ENCODE measurements at regions not wholly inside any gene's neighbourhood (a gene's known extent, or its start where the extent isn't known, plus 50 kb on each side); places are given as distances from the start of the nearest gene placed in this dataset.

- no peak for DNase-seq (ENCODE audit: extremely low spot score, insufficient read length, low read depth)
- no peak for FAIRE-seq
Measured at GRCh38 chr12:98037401-98038140, 477.8 kb upstream of the TMPO start.

- FAIRE-seq (no peak), DNase-seq (ENCODE audit: extremely low spot score, insufficient read length, low read depth) (no peak)
Measured at GRCh38 chr12:98042668-98043067, 472.7 kb upstream of the TMPO start.

GRCh38 chr12:98045395-98045794 is 470.0 kb upstream of the TMPO start:
- no peak for DNase-seq (ENCODE audit: extremely low spot score, insufficient read length, low read depth)
- no peak for FAIRE-seq

- FAIRE-seq (no peak), DNase-seq (ENCODE audit: extremely low spot score, insufficient read length, low read depth) (no peak)
Measured at GRCh38 chr12:98048326-98048725, 467.1 kb upstream of the TMPO start.

GRCh38 chr12:98053202-98053601 is 462.2 kb upstream of the TMPO start:
- FAIRE-seq (no peak), DNase-seq (ENCODE audit: extremely low spot score, insufficient read length, low read depth) (no peak)

GRCh38 chr12:98057701-98058100 is 457.7 kb upstream of the TMPO start:
- no peak for FAIRE-seq
- no peak for DNase-seq (ENCODE audit: extremely low spot score, insufficient read length, low read depth)

- DNase-seq (ENCODE audit: extremely low spot score, insufficient read length, low read depth) (no peak), FAIRE-seq (no peak)
Measured at GRCh38 chr12:98058213-98058612, 457.2 kb upstream of the TMPO start.

- no peak for DNase-seq (ENCODE audit: extremely low spot score, insufficient read length, low read depth)
- FAIRE-seq, result no peak
Measured at GRCh38 chr12:98058838-98059237, 456.6 kb upstream of the TMPO start.

GRCh38 chr12:98059659-98060343 is 455.6 kb upstream of the TMPO start:
- FAIRE-seq, result no peak
- DNase-seq (ENCODE audit: extremely low spot score, insufficient read length, low read depth), result no peak

GRCh38 chr12:98060411-98060810 is 455.0 kb upstream of the TMPO start:
- DNase-seq (ENCODE audit: extremely low spot score, insufficient read length, low read depth) (no peak), FAIRE-seq (no peak)

GRCh38 chr12:98062464-98063245 is 452.7 kb upstream of the TMPO start:
- FAIRE-seq (no peak), DNase-seq (ENCODE audit: extremely low spot score, insufficient read length, low read depth) (no peak)

GRCh38 chr12:98064501-98064900 is 450.9 kb upstream of the TMPO start:
- DNase-seq (ENCODE audit: extremely low spot score, insufficient read length, low read depth), result no peak
- FAIRE-seq, result no peak

GRCh38 chr12:98067795-98068194 is 447.6 kb upstream of the TMPO start:
- FAIRE-seq, result no peak
- no peak for DNase-seq (ENCODE audit: extremely low spot score, insufficient read length, low read depth)

- FAIRE-seq, result no peak
- no peak for DNase-seq (ENCODE audit: extremely low spot score, insufficient read length, low read depth)
Measured at GRCh38 chr12:98073610-98074009, 441.8 kb upstream of the TMPO start.

- DNase-seq (ENCODE audit: extremely low spot score, insufficient read length, low read depth) (no peak), FAIRE-seq (no peak)
Measured at GRCh38 chr12:98074286-98074685, 441.1 kb upstream of the TMPO start.

GRCh38 chr12:98084391-98084790 is 431.0 kb upstream of the TMPO start:
- DNase-seq (ENCODE audit: extremely low spot score, insufficient read length, low read depth), result no peak
- FAIRE-seq, result no peak

GRCh38 chr12:98085046-98085755 is 430.2 kb upstream of the TMPO start:
- no peak for DNase-seq (ENCODE audit: extremely low spot score, insufficient read length, low read depth)
- FAIRE-seq, result no peak

- no peak for FAIRE-seq
- DNase-seq (ENCODE audit: extremely low spot score, insufficient read length, low read depth), result no peak
Measured at GRCh38 chr12:98090731-98091130, 424.7 kb upstream of the TMPO start.

- FAIRE-seq (no peak), DNase-seq (ENCODE audit: extremely low spot score, insufficient read length, low read depth) (no peak)
Measured at GRCh38 chr12:98096436-98096835, 419.0 kb upstream of the TMPO start.

GRCh38 chr12:98106031-98106683 is 409.2 kb upstream of the TMPO start:
- no peak for DNase-seq (ENCODE audit: extremely low spot score, insufficient read length, low read depth)
- FAIRE-seq, result no peak

All from GM18507 (cell line).